GM12872 (cell line): ENCODE measurements at regions not wholly inside any gene's neighbourhood (a gene's known extent, or its start where the extent isn't known, plus 50 kb on each side); places are given as distances from the start of the nearest gene placed in this dataset.

Experiments
- TF ChIP-seq, protein P1 (sequence below): IDR thresholded peaks from 3 replicates; pipeline ENCODE4 v1.5.1; 2011; ENCODE audit warnings: low read depth, mild to moderate bottlenecking, low read length, moderate library complexity; ENCODE audit not compliant: insufficient read depth

DNA sequence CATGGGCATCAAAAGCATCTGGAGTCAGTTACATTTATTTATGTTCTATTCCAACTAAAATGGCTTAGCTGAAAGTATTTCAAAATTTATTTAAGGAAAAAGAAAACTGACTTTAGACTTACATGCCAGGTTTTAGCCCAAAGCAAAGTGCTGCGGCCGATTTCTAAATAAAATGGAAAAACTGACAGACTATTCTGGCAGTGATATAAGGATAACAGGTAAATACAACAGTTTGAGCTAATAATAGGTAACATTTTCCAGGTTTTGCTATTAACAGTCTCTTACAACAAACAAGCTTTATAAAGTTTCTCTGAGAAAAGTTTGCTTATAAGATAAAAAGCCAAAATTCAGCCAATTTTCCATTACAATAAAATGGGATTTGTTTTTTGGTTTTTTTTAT lies 937.2 kb upstream of the FLRT2 start:
- TF ChIP-seq, protein P1, sequence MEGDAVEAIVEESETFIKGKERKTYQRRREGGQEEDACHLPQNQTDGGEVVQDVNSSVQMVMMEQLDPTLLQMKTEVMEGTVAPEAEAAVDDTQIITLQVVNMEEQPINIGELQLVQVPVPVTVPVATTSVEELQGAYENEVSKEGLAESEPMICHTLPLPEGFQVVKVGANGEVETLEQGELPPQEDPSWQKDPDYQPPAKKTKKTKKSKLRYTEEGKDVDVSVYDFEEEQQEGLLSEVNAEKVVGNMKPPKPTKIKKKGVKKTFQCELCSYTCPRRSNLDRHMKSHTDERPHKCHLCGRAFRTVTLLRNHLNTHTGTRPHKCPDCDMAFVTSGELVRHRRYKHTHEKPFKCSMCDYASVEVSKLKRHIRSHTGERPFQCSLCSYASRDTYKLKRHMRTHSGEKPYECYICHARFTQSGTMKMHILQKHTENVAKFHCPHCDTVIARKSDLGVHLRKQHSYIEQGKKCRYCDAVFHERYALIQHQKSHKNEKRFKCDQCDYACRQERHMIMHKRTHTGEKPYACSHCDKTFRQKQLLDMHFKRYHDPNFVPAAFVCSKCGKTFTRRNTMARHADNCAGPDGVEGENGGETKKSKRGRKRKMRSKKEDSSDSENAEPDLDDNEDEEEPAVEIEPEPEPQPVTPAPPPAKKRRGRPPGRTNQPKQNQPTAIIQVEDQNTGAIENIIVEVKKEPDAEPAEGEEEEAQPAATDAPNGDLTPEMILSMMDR: no peak

DNA sequence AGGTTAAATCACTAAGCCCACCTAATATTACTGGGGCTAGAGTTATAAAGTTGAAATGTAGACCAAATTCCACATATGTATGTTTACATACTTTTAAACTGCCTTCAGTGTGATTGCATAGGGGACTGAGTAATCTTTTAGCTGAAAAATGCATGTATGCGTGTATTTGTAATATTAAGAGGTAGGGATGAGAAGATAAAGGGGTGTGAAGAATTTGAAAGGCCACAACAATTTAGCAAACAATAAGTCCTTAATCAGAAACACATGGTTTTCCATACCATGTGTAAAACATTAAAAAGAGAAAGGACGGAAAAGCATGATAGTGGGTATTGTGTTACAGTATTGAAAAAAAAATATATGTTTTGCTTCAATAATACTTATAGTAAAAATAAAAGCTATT lies 919.9 kb upstream of the FLRT2 start:
- TF ChIP-seq, protein P1: no peak

DNA sequence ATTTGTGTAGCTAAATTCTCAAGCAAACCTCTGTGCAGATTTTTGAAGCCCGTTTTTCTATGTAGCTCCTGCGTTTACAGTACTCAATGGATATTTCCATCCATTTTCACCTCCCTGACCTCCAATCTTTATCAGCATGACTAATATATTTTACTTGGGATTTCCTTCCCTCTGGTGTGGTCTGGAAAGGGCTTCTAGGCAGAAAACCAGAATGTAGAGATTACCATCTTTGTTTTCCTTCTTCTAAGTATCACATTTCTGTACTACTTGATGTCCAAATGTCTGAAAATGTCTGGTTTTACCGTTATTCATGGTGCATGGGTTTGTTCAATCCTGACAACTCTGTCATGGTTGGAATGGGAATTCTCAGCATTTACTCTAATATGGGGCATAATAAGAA lies 907.6 kb upstream of the FLRT2 start:
- TF ChIP-seq, protein P1: no peak

DNA sequence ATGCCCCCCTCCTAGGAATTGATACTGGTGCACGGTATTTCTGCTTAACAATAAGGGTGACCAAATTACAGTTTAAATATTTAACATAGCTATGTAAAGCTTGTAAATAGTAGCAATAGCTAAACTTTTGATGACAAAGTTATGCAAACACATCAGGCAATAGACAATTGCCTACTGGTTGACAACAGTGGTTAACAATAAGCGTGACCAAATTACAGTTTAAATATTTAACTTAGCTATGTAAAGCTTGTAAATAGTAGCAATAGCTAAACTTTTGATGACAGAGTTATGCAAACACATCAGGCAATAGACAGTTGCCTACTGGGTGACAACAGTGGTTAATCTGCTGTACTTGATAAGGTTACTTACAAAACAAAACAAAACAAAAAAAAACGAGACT lies 886.5 kb upstream of the FLRT2 start:
- TF ChIP-seq, protein P1: no peak

DNA sequence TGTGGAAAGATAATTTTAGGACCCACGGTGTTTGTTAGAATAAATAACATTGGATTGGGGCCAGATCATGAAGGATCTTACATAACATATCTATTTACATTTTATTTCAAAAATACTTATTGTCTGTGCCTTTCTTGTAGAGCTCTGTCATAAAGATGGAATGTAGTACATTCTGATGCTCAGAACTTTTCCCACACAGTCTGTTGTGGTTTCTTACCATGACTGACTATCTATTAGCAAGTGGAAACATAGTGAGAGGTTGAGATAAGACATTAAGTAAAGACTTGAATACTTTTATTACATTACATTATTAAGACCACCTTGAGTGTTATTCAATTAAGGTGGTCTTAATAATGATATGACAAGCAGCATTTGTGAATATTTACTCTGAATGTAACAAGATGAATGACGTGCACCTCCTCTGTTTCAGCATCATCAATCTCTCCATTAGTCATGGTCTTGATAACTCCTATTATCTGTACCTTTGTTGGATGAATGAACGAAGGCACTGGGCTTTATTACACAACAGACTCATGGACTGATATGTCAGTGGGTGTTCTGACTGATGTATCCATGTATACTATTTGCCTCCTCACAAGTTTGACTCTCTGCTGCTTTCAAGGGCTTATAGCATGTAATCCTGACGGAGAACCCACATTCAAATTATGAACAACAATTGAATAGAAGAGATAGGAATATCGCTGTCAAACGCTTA lies 883.0 kb upstream of the FLRT2 start:
- TF ChIP-seq, protein P1: no peak

DNA sequence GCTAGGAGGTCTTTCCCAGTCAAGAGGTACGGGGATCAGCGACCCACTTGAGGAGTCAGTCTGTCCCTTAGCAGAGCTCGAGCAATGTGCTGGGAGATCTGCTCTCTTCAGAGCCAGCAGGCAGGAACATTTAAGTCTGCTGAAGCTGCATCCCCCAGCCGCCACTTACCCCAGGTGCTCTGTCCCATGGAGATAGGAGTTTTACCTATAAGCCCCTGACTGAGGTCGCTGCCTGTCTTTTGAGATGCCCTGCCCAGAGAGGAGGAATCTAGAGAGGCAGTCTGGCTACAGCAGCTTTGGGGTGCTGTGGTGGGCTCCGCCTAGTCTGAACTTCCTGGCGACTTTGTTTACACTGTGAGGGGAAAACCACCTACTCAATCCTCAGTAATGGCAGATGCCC lies 874.9 kb upstream of the FLRT2 start:
- TF ChIP-seq, protein P1: no peak

DNA sequence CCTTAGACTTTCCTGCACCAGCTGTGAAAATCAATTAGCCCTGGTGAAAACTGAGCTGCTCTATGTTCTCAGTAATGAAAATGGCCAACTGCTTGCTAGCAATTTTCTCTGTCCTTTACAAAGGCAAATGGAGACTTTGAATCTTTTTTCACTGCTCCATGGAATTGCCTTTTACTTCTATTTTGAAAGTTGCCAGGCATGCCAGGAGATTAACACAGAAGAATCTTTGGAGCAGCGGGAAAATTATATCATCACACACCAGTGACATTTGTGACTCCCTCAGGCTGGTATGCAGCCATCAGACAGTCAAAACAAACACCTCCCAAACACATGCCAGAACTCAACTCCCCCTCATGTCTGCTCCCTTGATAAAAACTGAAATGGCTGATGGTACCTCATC lies 872.0 kb upstream of the FLRT2 start:
- TF ChIP-seq, protein P1: no peak
